ENCODE measurements at regions not wholly inside any gene's neighbourhood (a gene's known extent, or its start where the extent isn't known, plus 50 kb on each side); places are given as distances from the start of the nearest gene placed in this dataset.
A peak's percentile ranks its signal among the peaks of the same experiment; 100 is the strongest.

- TF ChIP-seq CTCF (IDR thresholded peaks at IDR 0.05; ENCODE audit: extremely low read depth, low read depth, low read length), result no peak
- DNase-seq (ENCODE audit: insufficient read length, low spot score, missing footprints), result no peak
- Histone ChIP-seq H4K20me1 (ENCODE audit: insufficient read depth, low read length) (no peaks in the 10 kb centered on the region), H3K79me2 (ENCODE audit: insufficient read depth, low read length) (no peaks in the 10 kb centered on the region), H3K36me3 (ENCODE audit: insufficient read depth, low read length) (no peaks in the 10 kb centered on the region), H3K4me1 (ENCODE audit: insufficient read depth, low read length) (peaks cover 5% of the 10 kb centered on the region), H3K27me3 (ENCODE audit: insufficient read depth, low read length) (no peaks in the 10 kb centered on the region), H3K27ac (ENCODE audit: low read depth, low read length) (no peak overlapping the region), H3K4me3 (ENCODE audit: insufficient read depth, low read length) (no peak overlapping the region), H3K4me2 (ENCODE audit: insufficient read depth, low read length) (no peak overlapping the region), H3K9me3 (ENCODE audit: low read depth, low read length) (no peaks in the 10 kb centered on the region), H2AFZ (ENCODE audit: low read length) (no peak overlapping the region)
Observed at GRCh38 chr15:35298509-35298908, 213.4 kb upstream of the NANOGP8 start.

- no peak overlapping the region for H3K4me3 ChIP-seq (ENCODE audit: insufficient read depth, low read length)
- no peaks in the 10 kb centered on the region for H3K79me2 ChIP-seq (ENCODE audit: insufficient read depth, low read length)
- DNase-seq (ENCODE audit: insufficient read length, low spot score, missing footprints), result peak; percentile 81
- peak overlapping the region; percentile 28 for H3K4me2 ChIP-seq (ENCODE audit: insufficient read depth, low read length)
- peak; percentile 47 for TF ChIP-seq CTCF (IDR thresholded peaks at IDR 0.05; ENCODE audit: extremely low read depth, low read depth, low read length)
- peaks cover 14% of the 10 kb centered on the region for H3K4me1 ChIP-seq (ENCODE audit: insufficient read depth, low read length)
- no peaks in the 10 kb centered on the region for H3K27me3 ChIP-seq (ENCODE audit: insufficient read depth, low read length)
- H3K36me3 ChIP-seq (ENCODE audit: insufficient read depth, low read length), result no peaks in the 10 kb centered on the region
- H3K27ac ChIP-seq (ENCODE audit: low read depth, low read length), result no peak overlapping the region
- no peak overlapping the region for H2AFZ ChIP-seq (ENCODE audit: low read length)
- no peaks in the 10 kb centered on the region for H4K20me1 ChIP-seq (ENCODE audit: insufficient read depth, low read length)
- H3K9me3 ChIP-seq (ENCODE audit: low read depth, low read length), result no peaks in the 10 kb centered on the region
Observed at GRCh38 chr15:35293353-35294130, 208.4 kb upstream of the NANOGP8 start.

- Histone ChIP-seq H3K4me3 (ENCODE audit: insufficient read depth, low read length) (no peak overlapping the region), H3K79me2 (ENCODE audit: insufficient read depth, low read length) (no peaks in the 10 kb centered on the region), H3K27ac (ENCODE audit: low read depth, low read length) (no peak overlapping the region), H3K4me2 (ENCODE audit: insufficient read depth, low read length) (no peak overlapping the region), H3K36me3 (ENCODE audit: insufficient read depth, low read length) (no peaks in the 10 kb centered on the region), H3K9me3 (ENCODE audit: low read depth, low read length) (no peaks in the 10 kb centered on the region), H3K4me1 (ENCODE audit: insufficient read depth, low read length) (peaks cover 14% of the 10 kb centered on the region), H2AFZ (ENCODE audit: low read length) (no peak overlapping the region), H4K20me1 (ENCODE audit: insufficient read depth, low read length) (no peaks in the 10 kb centered on the region), H3K27me3 (ENCODE audit: insufficient read depth, low read length) (no peaks in the 10 kb centered on the region)
- no peak for DNase-seq (ENCODE audit: insufficient read length, low spot score, missing footprints)
- no peak for TF ChIP-seq CTCF (IDR thresholded peaks at IDR 0.05; ENCODE audit: extremely low read depth, low read depth, low read length)
Observed at GRCh38 chr15:35290301-35290721, 205.2 kb upstream of the NANOGP8 start.

- DNase-seq (ENCODE audit: insufficient read length, low spot score, missing footprints), result no peak
- H2AFZ ChIP-seq (ENCODE audit: low read length), result no peak overlapping the region
- no peaks in the 10 kb centered on the region for H3K9me3 ChIP-seq (ENCODE audit: low read depth, low read length)
- TF ChIP-seq CTCF (IDR thresholded peaks at IDR 0.05; ENCODE audit: extremely low read depth, low read depth, low read length), result peak; percentile 90
- no peaks in the 10 kb centered on the region for H3K27me3 ChIP-seq (ENCODE audit: insufficient read depth, low read length)
- H3K4me3 ChIP-seq (ENCODE audit: insufficient read depth, low read length), result no peak overlapping the region
- H3K27ac ChIP-seq (ENCODE audit: low read depth, low read length), result no peak overlapping the region
- no peaks in the 10 kb centered on the region for H3K36me3 ChIP-seq (ENCODE audit: insufficient read depth, low read length)
- H3K4me2 ChIP-seq (ENCODE audit: insufficient read depth, low read length), result no peak overlapping the region
- H3K79me2 ChIP-seq (ENCODE audit: insufficient read depth, low read length), result no peaks in the 10 kb centered on the region
- no peaks in the 10 kb centered on the region for H4K20me1 ChIP-seq (ENCODE audit: insufficient read depth, low read length)
- H3K4me1 ChIP-seq (ENCODE audit: insufficient read depth, low read length), result peaks cover 14% of the 10 kb centered on the region
Observed at GRCh38 chr15:35289024-35289617, 204.0 kb upstream of the NANOGP8 start.

All from osteoblast (primary cell).